Skin of body (tissue), 1 donor: ENCODE measurements at regions not wholly inside any gene's neighbourhood (a gene's known extent, or its start where the extent isn't known, plus 50 kb on each side); places are given as distances from the start of the nearest gene placed in this dataset.
A peak's percentile ranks its signal among the peaks of the same experiment; 100 is the strongest.
"Not testable (repeated sequence)": the region's sequence is repeated elsewhere in the genome, so short reads cannot be mapped to it uniquely, and the experiment has no call there.

Source experiments
- DNase-seq: peaks from one replicate; lab custom pipeline; 2025; lab: John Stamatoyannopoulos, UW

DNA sequence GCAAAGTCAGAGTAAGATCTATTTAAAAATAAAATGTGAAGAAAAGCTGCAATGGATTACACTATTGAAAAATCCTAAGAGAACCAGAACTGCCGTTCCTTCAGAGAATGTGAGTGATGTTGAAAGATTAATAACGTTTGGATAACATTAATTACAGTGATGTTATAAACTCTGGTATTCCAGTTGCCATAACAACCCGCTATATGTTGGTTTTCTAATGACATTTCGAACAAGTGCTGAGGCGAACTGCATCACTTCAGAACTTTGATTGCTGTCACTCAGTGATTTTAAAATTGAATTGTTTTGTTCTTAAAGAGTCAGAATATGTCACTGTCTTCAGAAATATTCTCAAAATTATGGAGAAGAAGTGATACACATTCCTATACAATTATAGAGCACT lies 89.4 kb upstream of the KIF2A start:
- not testable (repeated sequence) for DNase-seq

DNA sequence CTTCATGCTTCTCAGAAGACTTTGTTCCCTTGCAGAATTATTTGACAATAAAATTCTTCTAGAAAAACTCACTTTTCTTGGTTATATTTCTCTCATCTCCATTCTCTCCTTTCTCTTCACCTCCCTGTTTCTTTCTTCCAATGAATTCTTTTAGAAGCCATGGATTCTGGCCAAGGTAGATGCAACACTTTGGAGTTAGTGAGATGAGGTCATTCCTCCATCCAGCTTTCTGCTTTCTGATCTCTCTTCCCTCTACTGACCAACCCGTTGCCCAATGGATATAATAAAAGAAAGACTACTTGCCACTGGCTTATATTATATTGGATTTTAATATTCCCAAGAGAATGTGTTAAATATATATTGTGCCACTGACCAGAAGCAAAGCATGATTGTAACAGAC lies 88.9 kb upstream of the KIF2A start:
- DNase-seq = not testable (repeated sequence)

DNA sequence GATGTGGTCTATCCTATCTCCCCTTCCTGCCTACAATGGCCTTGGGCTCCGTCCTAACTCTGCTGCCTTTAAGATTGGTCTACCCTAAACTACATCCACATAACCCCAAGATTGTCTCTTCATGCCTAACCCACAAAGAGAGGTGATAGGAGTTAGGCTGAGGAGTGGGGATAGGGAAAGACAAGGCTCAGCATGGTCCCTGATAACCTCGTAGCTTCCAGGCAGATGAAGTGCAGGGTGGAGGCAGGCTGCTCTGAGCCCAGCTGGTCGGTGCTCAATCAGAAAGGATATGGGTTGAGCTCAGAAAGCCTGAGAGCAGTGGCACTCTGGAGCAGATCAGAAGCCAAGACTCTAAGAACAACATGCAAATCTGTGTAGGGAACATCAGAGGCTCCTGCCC lies 87.1 kb upstream of the KIF2A start:
- not testable (repeated sequence) for DNase-seq

DNA sequence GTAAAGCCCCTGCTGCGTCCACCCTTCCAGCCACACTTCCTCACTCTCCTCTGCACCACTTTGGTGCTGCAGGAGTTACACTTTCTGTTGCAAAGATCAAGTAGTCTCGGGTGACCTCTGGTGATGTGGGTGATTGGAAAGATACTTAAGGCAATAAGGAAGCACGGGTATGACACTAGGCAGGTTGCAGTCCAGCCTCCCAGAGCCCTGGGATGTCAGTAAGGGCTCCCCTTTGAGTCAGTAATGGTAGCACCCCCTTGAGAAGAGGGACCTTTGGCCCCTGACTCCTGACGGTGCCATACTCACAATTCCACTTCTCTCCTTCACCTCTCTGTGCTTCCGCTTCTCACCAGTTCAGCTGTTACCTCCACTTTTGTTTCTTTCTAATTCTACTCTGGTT lies 84.1 kb upstream of the KIF2A start:
- not testable (repeated sequence) for DNase-seq

DNA sequence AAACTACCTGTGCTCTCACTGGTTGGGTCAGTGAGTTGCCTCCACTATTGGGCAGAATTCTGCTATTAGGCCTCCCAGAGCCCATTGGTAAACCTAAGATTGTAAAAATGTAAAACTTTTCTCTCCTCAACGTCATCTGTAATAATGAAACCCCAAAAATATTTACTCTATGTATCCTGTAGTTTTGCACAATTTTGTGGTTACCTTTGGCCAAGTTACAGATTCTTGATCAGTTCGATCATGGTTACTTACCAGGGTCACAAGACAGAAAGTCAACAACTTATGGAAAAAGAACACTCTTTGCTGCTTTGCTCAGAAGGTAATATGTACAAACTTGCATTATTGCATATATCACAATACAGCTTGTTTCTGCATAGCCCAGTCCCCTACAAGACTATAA lies 83.7 kb upstream of the KIF2A start:
- not testable (repeated sequence) for DNase-seq

DNA sequence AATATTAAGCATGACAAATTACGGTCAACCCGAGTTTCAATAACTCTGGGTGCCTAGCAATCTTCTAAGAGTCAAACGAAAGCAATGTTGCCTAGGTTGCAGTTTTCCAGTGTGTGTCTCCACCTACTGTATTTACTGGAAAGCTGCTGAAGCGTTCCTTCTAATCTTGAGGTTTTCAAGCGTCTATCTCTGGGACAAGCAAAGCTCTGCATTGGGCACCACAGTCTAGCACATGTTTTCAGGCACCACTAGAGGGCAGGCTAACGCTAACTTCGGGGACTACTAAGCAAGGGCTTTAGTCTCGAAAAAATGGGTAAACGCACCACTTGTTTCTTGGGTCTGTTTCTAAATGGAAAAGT lies 82.7 kb upstream of the KIF2A start:
- DNase-seq = not testable (repeated sequence)

DNA sequence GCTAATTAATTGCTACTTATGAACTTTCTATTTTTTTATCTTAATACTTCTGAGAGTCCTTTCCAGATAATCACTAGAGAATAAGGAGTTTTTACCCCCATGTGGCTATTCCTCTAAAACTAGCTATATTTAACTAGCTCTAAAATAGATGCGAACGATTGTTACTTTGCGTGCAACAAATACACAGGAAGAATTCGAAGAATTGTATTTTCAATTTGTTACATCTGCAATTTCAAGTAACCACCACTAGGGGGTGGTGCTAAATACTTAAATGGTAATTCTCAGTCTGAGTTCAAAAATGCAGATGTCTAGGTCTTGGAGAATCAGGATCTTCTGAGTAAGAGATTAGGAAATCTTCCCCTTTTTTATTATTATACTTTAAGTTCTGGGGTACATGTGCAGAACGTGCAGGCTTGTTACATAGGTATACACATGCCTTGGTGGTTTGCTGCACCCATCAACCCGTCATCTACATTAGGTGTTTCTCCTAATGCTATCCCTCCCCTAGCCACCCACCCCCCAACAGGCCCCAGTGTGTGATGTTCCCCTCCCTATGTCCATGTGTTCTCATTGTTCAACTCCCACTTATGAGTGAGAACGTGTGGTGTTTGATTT lies 80.9 kb upstream of the KIF2A start:
- DNase-seq = not testable (repeated sequence)

DNA sequence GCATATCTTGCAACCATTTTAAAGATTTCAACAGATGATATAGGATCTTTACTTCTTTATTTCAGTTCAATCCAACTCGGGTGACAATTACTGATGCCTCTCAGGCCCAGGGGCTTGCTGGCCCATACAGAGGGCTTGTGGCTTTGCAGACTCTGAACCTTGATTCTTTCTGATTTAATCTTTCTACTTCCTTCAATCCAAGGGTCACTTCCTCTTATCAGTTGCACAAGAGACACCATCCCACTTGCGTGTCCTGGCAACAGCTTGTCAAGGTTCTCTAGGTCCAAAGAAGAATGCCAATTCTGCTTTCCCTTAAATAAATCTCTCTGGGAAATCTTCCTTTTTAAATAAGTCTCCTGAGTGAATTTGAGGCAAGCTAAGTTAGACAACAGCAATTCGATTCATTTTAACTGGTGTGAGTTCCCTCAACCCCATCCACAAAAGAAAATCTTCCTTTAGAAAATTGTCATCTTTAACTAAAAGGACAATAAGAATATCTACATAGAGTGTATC lies 75.1 kb upstream of the KIF2A start:
- DNase-seq = not testable (repeated sequence)

DNA sequence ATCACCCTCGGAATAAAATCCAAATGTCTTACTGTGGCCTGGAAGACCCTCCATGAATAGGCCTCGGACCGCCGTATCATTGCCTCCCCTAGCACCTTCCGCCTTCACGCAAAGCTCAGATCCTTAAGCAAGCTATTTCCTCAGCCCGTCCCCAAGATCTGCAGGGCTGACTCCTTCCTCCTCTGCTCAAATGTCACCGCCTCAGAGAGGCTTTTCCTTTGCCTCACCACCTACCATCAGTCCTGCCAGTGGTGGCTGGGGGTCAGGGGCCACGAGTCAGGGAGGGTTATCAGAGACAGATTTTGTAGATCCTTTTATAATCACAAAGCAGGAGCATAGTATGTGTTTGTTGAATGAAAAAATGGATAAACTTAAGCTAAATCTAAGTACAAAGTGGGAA lies 74.4 kb upstream of the KIF2A start:
- DNase-seq = no peak

DNA sequence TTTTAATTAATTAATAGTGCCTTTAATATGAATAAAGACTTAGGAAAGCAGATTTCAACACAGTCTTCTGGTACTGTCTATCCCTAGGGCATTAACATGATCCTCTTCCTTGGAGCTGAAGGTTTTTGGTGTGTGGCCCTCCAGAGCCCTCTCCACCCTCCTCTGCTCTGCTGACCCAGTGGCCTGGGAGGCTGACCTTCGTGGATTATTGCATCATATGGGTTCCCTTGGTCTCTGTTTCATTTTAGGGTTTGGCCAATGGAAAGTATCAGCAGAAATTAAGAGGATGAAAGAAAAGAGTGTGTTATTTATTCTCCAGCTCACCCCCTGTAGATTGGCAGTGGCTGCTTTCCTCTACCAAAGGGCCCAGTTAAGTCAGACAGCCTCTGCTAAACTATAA lies 73.8 kb upstream of the KIF2A start:
- not testable (repeated sequence) for DNase-seq

DNA sequence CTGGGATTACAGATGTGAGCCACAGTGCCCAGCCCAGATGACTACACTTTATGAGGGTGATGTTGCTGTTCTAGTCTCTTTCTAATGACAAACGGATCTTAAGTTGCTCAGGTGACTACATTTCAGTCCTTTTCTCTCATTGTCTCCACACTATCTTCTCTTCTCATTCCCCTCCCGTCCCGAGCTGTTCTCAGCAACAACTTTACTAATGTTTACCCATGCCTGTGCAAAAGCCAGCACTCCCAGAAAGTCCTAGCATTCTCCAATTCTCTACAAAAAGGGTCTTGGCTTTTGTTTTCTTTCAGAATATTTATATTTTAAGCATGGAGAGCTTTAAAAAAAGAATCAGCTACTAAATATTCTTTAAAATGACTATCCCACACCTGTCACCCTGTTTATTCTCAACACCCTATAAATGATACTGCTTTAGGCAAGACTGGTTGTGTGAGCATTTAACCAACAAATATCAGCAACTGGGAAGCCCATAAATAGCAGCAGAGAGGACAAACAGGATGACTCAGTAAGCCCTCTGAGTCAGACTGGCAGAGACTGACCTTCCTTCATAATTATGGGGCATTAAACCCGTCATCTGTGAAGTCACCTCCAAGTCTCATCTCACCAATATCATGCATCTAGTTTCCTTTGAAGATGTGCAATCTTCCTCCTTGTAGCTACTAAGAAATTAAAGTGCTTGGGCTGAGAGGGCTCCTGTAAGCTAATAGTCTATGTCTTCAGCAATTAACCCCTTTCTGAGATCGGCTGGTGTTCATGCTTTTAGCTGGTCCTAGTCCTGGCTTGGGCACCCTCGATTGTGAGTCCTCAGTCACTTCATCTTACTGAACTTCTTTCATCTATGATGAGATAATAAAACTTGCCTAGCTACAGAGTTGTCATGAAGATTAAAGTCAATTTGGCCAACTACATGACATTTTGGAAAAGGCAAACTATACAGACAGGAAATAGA lies 72.6 kb upstream of the KIF2A start:
- DNase-seq = not testable (repeated sequence)

DNA sequence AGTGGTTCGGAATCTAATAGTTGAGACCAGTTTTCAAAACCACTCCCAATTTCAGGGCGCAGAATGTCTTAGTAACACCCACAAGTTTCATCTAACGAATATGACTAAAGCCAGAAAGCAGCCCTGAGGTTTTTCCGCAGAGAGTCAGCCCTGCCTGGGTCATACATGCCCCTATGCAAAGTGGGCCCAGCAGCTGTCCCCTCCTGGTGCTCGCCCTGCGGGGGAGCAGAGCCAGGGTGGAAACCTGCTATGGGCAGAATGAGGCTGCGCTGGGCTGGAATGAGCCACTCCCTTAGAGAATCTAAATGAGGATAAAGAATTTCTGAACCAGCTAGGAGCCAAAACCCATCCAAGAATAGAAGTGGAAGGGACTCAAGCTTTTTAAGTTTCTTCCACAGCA lies 69.4 kb upstream of the KIF2A start:
- not testable (repeated sequence) for DNase-seq

DNA sequence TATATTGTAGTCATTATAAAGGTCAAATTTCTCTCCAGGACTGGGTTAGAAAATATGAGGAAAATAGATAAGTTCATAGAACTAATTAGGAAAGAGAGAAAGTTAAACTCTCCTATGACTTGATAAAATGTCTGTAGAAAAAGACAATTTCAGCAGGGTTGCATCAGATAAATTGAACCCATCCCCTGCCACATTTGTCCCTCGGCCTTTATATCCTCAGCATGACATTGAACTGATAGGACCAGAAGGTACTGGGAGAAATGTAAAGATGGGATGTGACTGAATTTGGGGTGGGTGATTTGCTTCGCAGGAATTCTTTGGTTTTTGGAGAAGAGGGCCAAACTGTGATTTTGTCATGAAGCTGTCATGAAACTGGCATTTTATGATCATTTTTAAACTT lies 68.1 kb upstream of the KIF2A start:
- not testable (repeated sequence) for DNase-seq

DNA sequence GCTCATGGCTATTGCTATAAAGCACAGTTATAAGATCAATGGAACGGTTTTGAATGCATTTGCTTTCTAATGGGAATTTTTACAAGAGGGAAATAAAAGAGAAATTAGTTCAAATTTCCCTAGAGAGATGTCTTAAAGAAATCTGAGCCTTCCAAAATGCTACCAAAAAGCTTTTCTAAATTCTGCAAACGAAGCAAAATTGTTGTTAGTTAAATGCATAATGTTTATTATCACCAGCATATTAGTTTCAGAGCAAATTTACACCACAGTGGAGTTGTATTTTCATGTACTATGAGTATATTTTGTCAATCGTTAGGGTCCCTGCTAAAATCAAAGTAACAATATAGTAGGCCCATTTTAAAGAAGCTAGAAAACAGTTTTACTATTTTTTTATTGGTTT lies 67.4 kb upstream of the KIF2A start:
- DNase-seq = not testable (repeated sequence)

DNA sequence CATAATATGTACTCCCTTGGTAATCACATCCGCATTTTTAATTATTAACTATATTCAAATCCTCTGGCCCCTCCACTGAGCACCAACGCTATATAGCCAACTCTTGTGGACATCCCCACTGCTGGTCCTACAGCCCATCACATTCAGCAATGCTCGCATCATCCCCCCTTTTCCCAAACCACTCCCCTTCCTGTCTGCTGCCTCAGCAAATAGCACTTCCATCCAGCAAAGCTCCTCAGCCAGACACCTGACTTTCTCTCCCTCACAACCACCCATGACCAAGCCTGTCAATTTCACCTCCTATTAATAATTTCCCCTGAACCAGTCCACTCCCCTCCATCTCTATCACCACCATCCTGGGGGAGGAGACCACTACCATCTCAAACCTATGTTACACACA lies 65.5 kb upstream of the KIF2A start:
- DNase-seq = not testable (repeated sequence)

DNA sequence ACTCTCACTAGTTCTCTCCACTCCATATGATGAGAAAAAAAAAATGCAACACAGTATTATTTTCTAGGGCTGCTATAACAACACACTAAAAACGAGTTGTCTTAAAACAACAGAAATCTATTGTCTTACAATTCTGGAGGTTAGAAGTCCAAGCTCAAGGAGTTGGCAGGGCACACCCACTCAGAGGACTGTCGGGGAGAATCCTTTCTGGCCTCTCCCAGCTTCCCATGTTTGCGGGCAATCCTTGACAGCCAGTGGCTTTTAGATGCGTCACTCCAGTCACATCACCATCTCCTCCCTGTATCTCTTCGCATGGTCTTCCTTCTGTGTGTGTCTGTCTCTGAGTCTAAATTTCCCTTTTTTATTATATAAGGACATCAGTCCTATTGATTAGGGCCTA lies 64.0 kb upstream of the KIF2A start:
- DNase-seq = not testable (repeated sequence)

DNA sequence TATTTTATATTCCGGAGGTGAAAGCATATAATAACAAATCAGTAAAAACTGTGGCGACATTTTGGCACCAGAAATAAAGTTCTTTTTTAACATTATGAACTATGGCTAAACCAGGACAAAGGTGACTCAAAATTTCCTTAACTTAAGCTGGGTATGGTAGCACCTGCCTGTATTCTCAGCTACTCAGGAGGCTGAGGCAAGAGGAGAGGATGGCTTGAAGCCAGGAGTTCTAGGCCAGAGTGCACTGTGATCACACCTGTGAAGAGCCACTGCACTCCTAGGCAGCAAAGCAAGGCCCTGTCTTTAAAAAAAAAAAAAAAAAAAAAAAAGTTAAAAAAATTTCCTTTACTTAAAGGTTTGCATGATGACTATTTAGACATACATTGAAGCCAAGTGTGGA lies 63.0 kb upstream of the KIF2A start:
- DNase-seq = not testable (repeated sequence)

DNA sequence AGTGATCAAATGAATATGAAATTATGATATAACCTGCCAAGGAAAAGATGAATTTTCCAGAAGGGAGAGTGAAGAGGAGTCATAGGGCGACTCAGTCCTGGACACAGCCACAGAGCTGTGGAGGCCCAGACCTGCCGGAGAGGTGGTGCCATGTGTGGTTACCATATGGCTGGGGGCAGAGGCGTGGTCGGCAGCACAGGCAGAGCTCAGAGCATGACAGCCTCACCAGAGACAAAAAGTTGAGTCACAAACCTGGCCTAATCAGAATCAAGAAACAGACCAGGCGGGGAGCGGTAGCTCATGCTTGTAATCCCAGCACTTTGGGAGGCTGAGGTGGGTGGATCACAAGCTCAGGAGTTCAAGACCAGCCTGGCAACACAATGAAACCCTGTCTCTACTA lies 57.8 kb upstream of the KIF2A start:
- DNase-seq = not testable (repeated sequence)

DNA sequence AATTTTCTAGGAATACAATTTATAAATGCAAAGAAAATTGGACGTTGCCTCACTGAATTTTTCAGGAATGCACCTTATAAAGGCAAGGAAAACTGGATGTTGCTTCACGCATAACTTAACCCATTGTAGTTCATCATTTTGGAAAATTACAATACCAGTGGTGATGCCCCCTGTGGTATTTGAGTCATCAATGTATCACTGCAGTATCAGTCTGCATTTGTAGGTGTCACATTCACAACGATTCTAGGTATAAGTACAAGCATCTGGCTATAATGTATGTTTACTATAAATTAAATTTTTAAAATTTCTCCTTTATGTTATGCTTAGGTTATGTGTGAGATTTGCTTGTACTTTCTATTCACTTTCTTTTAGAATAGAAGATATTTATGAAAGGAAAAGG lies 55.9 kb upstream of the KIF2A start:
- DNase-seq = not testable (repeated sequence)

DNA sequence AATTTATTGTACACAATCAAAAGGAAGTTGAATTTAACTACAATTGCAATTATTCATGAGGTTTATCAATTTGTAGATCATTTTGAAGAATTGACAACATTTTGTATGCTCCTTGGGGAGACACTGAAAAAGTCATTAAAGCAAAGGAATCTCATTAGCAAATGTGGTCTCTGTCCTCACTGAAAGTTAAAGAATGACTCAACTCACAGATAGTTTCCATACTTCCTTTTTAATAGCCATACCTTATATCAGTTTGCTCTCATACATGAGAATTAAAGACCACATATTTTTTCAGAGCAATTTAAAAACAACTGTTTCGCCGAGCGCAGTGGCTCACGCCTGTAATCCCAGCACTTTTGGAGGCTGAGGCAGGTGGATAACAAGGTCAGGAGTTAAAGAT lies 55.1 kb upstream of the KIF2A start:
- not testable (repeated sequence) for DNase-seq

DNA sequence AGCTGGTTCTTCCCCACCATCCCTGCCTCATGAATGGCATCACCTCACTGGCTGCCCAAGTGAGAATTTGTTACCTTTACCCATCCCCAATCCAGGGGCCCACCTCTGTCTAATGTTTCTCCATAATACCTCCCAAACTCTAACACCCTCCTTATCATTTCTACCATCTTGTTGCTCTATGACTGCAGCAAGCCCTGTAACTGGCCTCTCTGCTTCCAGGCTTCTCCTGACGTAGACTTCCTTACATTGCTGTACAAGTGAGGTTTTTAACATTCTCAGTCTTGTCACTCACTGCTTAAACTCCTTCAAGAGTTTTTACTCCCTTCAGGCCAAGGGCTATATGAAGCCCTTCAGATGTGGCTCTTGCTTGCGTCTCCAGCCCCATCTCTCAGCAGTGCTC lies 53.5 kb upstream of the KIF2A start:
- not testable (repeated sequence) for DNase-seq

DNA sequence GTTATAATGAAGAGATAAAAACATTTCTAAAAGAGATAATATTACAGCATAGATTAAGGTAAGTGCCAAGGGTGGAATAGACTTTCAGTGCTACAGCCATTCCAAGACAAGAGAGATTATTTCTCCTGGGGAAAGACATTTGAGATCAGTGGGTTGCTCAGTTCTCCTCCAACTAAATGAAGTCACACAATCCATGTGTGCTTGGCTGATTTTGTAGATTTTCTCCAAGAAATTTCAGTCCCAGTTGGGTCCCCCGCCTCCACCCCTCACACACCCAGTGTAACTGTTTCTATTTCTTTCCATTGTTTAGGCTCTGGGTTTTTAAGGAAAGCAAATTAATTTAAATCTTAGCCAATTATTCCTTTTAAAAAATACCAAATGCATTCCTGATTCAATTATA lies 50.5 kb upstream of the KIF2A start:
- peak; percentile 9 for DNase-seq
